GM18951 (cell line): ENCODE measurements at regions not wholly inside any gene's neighbourhood (a gene's known extent, or its start where the extent isn't known, plus 50 kb on each side); places are given as distances from the start of the nearest gene placed in this dataset.
"Not testable (repeated sequence)": the region's sequence is repeated elsewhere in the genome, so short reads cannot be mapped to it uniquely, and the experiment has no call there.

Experiments used
- POLR2A ChIP-seq: IDR thresholded peaks from 4 replicates; pipeline ENCODE4 v1.6.1; 2011; ENCODE audit warnings: mild to moderate bottlenecking; ENCODE audit not compliant: insufficient read length, insufficient read depth; ENCODE audit errors: extremely low read depth
- in situ Hi-C: fragments of 300-500 bp; cut with MboI; formaldehyde crosslinking; loops from one replicate; pipeline ENCODE4 v1.12.0; 2022; ENCODE audit warnings: low sequenced_read_pairs, mixed read lengths, inconsistent platforms; ENCODE audit not compliant: unreplicated experiment

GRCh38 chr2:187875261-187876141, 321.3 kb upstream of the TFPI start:
- no peak for TF ChIP-seq POLR2A
- in situ Hi-C loops = no loop called here

DNA sequence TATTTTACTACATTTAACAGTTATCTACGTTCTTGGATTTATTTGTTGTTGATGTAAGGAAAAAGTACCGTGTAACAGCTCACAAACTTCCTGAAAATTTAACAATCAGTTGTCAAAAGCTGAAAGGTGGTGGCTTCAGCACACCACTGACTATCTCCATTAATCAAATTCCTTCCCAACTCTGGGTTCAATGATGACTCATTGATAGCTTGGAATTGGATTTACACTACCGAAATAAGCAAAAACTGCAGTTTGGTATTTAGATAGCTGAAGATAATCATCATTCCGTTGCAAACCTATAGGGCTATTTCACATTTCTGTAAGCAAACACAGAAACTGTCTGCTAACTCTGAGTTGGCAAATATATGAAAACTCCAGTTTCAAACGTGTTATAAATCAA, 322.3 kb upstream of the TFPI start:
- in situ Hi-C loops = no loop called here

GRCh38 chr2:187877391-187877790, 323.2 kb upstream of the TFPI start:
- in situ Hi-C loops = no loop called here
- no peak for TF ChIP-seq POLR2A

More for the DNA sequence above, 322.3 kb upstream of the TFPI start:
- TF ChIP-seq POLR2A = no peak

- no peak for TF ChIP-seq POLR2A
- in situ Hi-C loops = no loop called here
These were observed 323.9 kb upstream of the TFPI start for GRCh38 chr2:187878112-187878511.

DNA sequence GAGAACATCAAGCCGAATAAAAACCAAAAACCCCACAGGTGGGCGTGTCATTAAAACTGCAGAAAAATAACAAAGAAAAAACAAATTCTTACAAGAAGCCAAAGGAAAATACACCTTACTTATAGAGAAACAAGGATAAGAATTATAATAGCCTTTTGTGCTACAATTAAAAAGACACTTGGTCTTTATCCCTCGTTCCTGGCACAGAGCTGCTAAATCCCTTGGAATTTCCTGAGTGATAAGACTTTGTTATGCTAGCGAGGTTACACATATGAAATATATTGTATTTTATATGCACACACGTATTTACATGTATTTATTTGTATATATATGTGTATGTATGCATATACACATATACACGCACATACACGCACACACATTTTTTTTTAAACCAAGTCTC, 325.3 kb upstream of the TFPI start:
- in situ Hi-C loops = no loop called here
- TF ChIP-seq POLR2A = no peak

DNA sequence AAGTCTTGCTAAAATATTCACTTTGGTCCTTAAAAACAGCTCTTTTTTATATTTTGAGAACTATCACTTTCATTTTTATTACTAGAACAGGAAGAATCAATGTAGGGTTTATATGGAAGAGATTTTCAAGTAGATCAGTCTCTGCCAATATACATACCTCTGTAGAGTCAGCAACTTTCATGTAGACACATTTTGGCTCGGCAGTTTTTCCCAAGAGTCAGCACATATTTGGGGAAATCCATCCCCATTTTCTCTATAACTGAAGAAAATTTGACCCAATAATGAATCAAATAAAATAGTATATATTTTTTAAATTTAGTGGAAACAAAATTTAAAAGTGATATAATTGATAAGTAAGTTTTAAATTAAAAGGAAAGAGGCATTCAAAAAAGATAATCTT, 329.8 kb upstream of the TFPI start:
- in situ Hi-C loops = no loop called here
- TF ChIP-seq POLR2A = no peak

GRCh38 chr2:187890690-187891089, 336.5 kb upstream of the TFPI start:
- in situ Hi-C loops = no loop called here
- TF ChIP-seq POLR2A = no peak

- in situ Hi-C loops = no loop called here
- TF ChIP-seq POLR2A = no peak
These were observed 345.8 kb upstream of the TFPI start for GRCh38 chr2:187900021-187900420.

- in situ Hi-C loops = no loop called here
- TF ChIP-seq POLR2A = no peak
These were observed 351.8 kb upstream of the TFPI start for GRCh38 chr2:187906021-187906420.

DNA sequence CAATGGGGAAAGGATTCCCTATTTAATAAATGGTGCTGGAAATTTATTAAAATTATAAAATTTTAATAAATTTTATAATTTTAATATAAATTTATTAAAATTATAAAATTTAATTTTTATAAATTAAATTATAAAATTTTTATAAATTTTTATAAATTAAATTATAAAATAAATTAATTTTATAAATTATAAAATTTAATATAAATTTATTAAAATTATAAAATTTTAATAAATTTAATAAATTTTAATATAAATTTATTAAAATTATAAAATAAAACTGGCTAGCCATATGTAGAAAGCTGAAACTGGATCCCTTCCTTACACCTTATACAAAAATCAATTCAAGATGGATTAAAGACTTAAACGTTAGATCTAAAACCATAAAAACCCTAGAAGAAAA, 356.7 kb upstream of the TFPI start:
- in situ Hi-C loops = not testable (repeated sequence)

DNA sequence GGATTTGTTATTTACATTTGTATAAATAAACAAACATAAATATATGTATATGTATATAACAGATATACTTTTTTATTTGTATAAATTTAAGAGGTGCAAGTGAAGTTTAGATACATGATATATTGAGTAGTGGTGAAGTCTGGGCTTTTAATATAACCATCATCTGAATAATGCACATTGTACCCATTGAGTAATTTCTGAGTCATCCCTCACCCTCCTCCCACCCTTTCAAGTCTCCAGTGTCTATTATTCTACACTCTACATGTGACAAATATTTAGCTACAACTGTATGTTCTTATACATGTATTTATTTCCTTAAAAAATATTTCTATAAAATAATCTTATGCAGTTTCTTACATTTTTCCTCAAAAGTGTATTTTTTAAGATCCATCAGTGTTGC, 358.7 kb upstream of the TFPI start:
- TF ChIP-seq POLR2A = no peak
- in situ Hi-C loops = no loop called here

DNA sequence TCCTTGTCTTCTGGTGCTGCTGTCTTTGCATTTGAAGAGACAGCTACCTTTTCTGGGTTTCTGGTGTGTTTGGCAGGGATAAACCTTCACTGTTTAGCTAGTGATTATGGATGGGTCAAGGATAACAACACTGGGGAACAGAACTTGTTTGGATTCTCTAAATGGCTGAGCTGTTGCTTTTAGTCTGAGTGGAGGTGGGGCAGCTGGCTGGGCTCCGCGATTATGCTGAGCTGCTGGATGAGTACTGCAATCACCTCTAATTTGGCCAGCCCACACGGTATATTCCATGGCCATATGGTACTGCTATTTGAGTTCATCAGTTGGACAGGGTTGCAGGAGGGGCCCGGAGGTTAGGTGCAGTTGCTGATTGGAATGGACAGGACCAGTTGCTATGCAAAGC, 361.6 kb upstream of the TFPI start:
- in situ Hi-C loops = no loop called here
- no peak for TF ChIP-seq POLR2A

- no peak for TF ChIP-seq POLR2A
- in situ Hi-C loops = no loop called here
These were observed 362.6 kb upstream of the TFPI start for GRCh38 chr2:187916799-187917198.

DNA sequence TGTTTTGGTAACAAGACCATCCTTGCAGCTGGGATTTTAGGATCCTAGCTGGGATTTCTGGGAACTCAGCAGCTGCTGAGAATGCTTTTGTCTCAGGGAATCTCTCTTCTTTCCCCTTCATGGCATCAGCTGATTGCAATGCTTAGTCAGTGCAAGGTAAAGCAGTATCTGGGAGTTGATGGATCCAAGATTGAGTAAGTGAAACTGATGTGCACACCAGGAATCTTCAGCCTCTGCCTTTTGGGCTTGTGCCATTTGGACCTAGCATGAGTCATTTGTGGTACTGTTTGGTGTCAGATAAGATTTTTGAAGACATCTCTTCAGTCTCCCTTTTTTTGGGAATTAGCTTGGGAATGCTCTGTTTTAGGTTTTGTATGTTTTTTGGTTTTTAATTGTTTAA, 363.3 kb upstream of the TFPI start:
- in situ Hi-C loops = no loop called here
- no peak for TF ChIP-seq POLR2A
